ENCODE measurements at regions not wholly inside any gene's neighbourhood (a gene's known extent, or its start where the extent isn't known, plus 50 kb on each side); places are given as distances from the start of the nearest gene placed in this dataset.

DNA sequence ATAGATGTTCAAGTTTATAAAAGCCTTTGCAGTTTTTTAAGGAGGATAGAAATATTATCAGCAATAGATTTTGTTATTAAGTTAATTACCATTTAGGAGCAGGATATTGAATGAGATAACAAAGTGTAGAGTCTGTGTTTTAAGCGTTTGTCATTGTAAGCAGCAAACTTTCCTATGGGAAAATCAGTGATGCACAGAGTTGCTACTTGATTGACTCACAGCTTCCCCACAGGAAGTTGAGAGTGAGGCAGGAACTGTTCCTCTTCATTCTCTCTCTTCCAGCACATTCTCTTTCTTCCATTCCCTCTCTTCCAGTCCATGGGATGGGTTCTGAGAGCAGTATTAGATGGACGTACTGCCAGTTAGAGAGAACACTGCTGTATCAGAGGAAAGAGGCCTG is 867.7 kb upstream of the AGA start:
- TF ChIP-seq CTCF (IDR thresholded peaks at IDR 0.05) (no peak), POLR2AphosphoS5 (IDR thresholded peaks at IDR 0.05; ENCODE audit: insufficient read depth in 1 of 2, low read depth in 1 of 2) (no peak), POLR2A (IDR thresholded peaks at IDR 0.05) (no peak)
- intact Hi-C loops (cut with DNase I), result no loop called here
- Histone ChIP-seq H3K27me3 (no peaks in the 10 kb centered on the region), H3K4me1 (no peaks in the 10 kb centered on the region), H3K27ac (no peak overlapping the region), H3K36me3 (no peaks in the 10 kb centered on the region), H3K9me3 (no peaks in the 10 kb centered on the region), H3K4me3 (no peak overlapping the region)
- DNase-seq (ENCODE audit: extremely low spot score in 2 of 2), result no peak

GRCh38 chr4:178311997-178312396 is 869.8 kb upstream of the AGA start:
- H3K4me3 ChIP-seq, result no peak overlapping the region
- no peak for DNase-seq (ENCODE audit: extremely low spot score in 2 of 2)
- H3K4me1 ChIP-seq, result no peaks in the 10 kb centered on the region
- H3K27me3 ChIP-seq, result no peaks in the 10 kb centered on the region
- intact Hi-C loops (cut with DNase I), result no loop called here
- H3K27ac ChIP-seq, result no peak overlapping the region
- TF ChIP-seq CTCF (IDR thresholded peaks at IDR 0.05), result no peak
- no peak for TF ChIP-seq POLR2AphosphoS5 (IDR thresholded peaks at IDR 0.05; ENCODE audit: insufficient read depth in 1 of 2, low read depth in 1 of 2)
- no peak for TF ChIP-seq POLR2A (IDR thresholded peaks at IDR 0.05)
- H3K9me3 ChIP-seq, result no peaks in the 10 kb centered on the region
- no peaks in the 10 kb centered on the region for H3K36me3 ChIP-seq

DNA sequence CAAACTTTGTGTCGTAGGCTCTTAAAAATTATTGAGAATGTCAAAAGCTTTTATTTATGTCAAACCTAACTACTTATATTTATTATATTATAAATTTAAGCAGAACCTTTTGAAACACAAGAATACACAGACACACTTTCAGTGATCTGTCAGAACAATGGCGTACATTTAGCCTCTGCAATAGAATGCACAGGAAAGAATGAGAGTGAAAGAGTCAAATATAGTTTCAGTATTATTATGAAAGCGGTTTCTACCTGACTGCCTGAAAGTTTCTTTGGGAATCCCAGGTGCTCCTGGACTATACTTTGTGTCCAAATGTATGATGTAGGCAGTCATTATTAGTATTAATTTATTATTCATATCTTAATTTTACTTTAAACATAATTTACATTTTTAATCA is 872.0 kb upstream of the AGA start:
- Histone ChIP-seq H3K27ac (no peak overlapping the region), H3K4me3 (no peak overlapping the region), H3K4me1 (no peaks in the 10 kb centered on the region), H3K27me3 (no peaks in the 10 kb centered on the region), H3K9me3 (no peaks in the 10 kb centered on the region), H3K36me3 (no peaks in the 10 kb centered on the region)
- TF ChIP-seq POLR2AphosphoS5 (IDR thresholded peaks at IDR 0.05; ENCODE audit: insufficient read depth in 1 of 2, low read depth in 1 of 2) (no peak), CTCF (IDR thresholded peaks at IDR 0.05) (no peak), POLR2A (IDR thresholded peaks at IDR 0.05) (no peak)
- intact Hi-C loops (cut with DNase I), result no loop called here
- DNase-seq (ENCODE audit: extremely low spot score in 2 of 2), result no peak

- H3K27ac ChIP-seq, result no peak overlapping the region
- DNase-seq (ENCODE audit: extremely low spot score in 2 of 2), result no peak
- intact Hi-C loops (cut with DNase I), result no loop called here
- H3K9me3 ChIP-seq, result no peaks in the 10 kb centered on the region
- no peaks in the 10 kb centered on the region for H3K36me3 ChIP-seq
- H3K4me1 ChIP-seq, result no peaks in the 10 kb centered on the region
- TF ChIP-seq CTCF (IDR thresholded peaks at IDR 0.05), result no peak
- no peak for TF ChIP-seq POLR2A (IDR thresholded peaks at IDR 0.05)
- TF ChIP-seq POLR2AphosphoS5 (IDR thresholded peaks at IDR 0.05; ENCODE audit: insufficient read depth in 1 of 2, low read depth in 1 of 2), result no peak
- no peaks in the 10 kb centered on the region for H3K27me3 ChIP-seq
- H3K4me3 ChIP-seq, result no peak overlapping the region
These were observed 874.0 kb upstream of the AGA start for GRCh38 chr4:178316211-178316610.

- H3K27ac ChIP-seq, result no peak overlapping the region
- intact Hi-C loops (cut with DNase I), result no loop called here
- no peaks in the 10 kb centered on the region for H3K27me3 ChIP-seq
- no peaks in the 10 kb centered on the region for H3K36me3 ChIP-seq
- H3K4me3 ChIP-seq, result no peak overlapping the region
- DNase-seq (ENCODE audit: extremely low spot score in 2 of 2), result no peak
- H3K4me1 ChIP-seq, result no peaks in the 10 kb centered on the region
- TF ChIP-seq POLR2A (IDR thresholded peaks at IDR 0.05), result no peak
- H3K9me3 ChIP-seq, result no peaks in the 10 kb centered on the region
These were observed 877.8 kb upstream of the AGA start for GRCh38 chr4:178320003-178320402.

Measured in vagina (tissue), 2 donors.